OCI-LY3 (cell line): ENCODE measurements at regions not wholly inside any gene's neighbourhood (a gene's known extent, or its start where the extent isn't known, plus 50 kb on each side); places are given as distances from the start of the nearest gene placed in this dataset.

ENCODE experiments used
- H2AFZ ChIP-seq: fragments of 200-600, 300-600 bp; shearing (Covaris generic); 2 replicates; pipeline ENCODE4 v1.6.0; 2014; ENCODE audit warnings: antibody characterized with exemption, low read depth, low read length
- H3K27ac ChIP-seq: fragments of 200-600, 300-600 bp; sonication (generic); 2 replicates; pipeline ENCODE4 v1.5.1; 2014; ENCODE audit warnings: mild to moderate bottlenecking, low read length, moderate library complexity, mixed read lengths
- H3K27me3 ChIP-seq: fragments of 200-600, 300-600 bp; sonication (generic); 2 replicates; pipeline ENCODE4 v1.6.1; 2014; ENCODE audit warnings: low read depth, low read length, mixed read lengths
- H3K36me3 ChIP-seq: fragments of 200-600, 300-600 bp; sonication (generic); replicated peaks from 2 replicates; pipeline ENCODE3; 2014; ENCODE audit warnings: low read depth, low read length, mixed read lengths
- H3K4me1 ChIP-seq: fragments of 300-600, 200-600 bp; sonication (generic); 2 replicates; pipeline ENCODE4 v1.6.1; 2014; ENCODE audit warnings: low read length, mixed read lengths
- H3K4me2 ChIP-seq: fragments of 200-600, 300-600 bp; sonication (generic); 2 replicates; pipeline ENCODE4 v1.6.1; 2014; ENCODE audit warnings: low read length, mixed read lengths
- H3K4me3 ChIP-seq: fragments of 300-600, 200-600 bp; sonication (generic); 2 replicates; pipeline ENCODE4 v1.5.1; 2014; ENCODE audit warnings: antibody characterized with exemption, mild to moderate bottlenecking, low read length, moderate library complexity
- H3K79me2 ChIP-seq: fragments of 300-600, 200-600 bp; shearing (Covaris generic); 2 replicates; pipeline ENCODE4 v1.6.1; 2014; ENCODE audit warnings: mild to moderate bottlenecking, low read length, mixed read lengths
- H3K9ac ChIP-seq: fragments of 300-600, 200-600 bp; shearing (Covaris generic); 2 replicates; pipeline ENCODE4 v1.6.0; 2014; ENCODE audit warnings: mild to moderate bottlenecking, low read length, moderate library complexity
- H3K9me3 ChIP-seq: fragments of 200-600, 300-600 bp; shearing (Covaris generic); 2 replicates; pipeline ENCODE4 v1.6.1; 2014; ENCODE audit warnings: low read length, mixed read lengths; ENCODE audit not compliant: insufficient read depth
- H4K20me1 ChIP-seq: fragments of 200-600, 300-600 bp; sonication (generic); 2 replicates; pipeline ENCODE4 v1.6.1; 2016; ENCODE audit warnings: low read length, mixed read lengths; ENCODE audit not compliant: insufficient read depth
- EZH2phosphoT487 ChIP-seq: fragments of 200-600 bp; shearing (Covaris generic); IDR thresholded peaks from 2 replicates; pipeline ENCODE4 v1.6.1; 2018; ENCODE audit warnings: antibody characterized with exemption, mixed run types, low read depth
- TF ChIP-seq, protein P1 (sequence below): fragments of 200-600, 300-600 bp; sonication (generic); IDR thresholded peaks from 2 replicates; pipeline ENCODE4 v1.5.1; 2014; ENCODE audit warnings: antibody characterized with exemption, low read length, low read depth

DNA sequence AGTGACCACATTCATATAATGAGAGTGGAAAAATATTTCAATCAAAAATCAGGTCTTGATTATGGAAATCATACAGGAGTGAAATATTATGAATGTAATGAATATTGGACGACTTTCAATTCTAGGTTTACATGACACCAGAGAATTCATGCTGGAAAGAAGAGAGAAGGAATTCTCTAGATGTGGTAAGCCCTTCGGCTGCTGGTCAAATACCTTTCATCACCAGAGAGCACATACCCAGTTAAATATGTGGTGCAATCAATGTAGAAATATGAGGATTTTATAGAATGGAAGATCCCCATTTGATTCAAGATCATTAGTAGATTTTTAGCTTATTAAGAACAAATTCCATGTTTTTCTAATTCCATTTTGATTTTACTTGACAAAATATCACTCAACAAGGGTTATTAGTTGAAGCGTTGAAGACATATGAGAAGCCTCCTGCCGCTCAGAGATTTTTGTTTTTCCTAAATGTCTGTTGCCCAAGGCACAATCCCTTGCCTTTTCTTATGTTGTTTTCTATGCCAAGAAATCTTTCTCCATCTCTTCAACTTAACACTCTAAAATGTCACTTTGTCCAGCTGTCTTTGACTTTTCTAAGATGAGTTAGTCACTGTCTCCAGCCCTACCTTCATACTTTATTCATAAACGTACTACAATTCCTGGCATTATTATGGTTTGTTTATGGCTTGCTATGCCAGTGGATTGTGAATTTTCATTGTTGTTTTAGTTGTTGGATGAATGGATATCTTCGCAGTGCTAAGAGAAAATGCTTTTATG, 72.8 kb upstream of the ZDHHC17 start:
- Histone ChIP-seq H3K4me3 (no peak overlapping the region), H2AFZ (no peak overlapping the region), H3K27me3 (no peaks in the 10 kb centered on the region), H3K36me3 (no peaks in the 10 kb centered on the region), H3K4me1 (no peaks in the 10 kb centered on the region), H3K4me2 (no peak overlapping the region), H3K9me3 (no peaks in the 10 kb centered on the region), H4K20me1 (no peaks in the 10 kb centered on the region), H3K79me2 (no peaks in the 10 kb centered on the region), H3K9ac (no peak overlapping the region), H3K27ac (no peak overlapping the region)
- TF ChIP-seq EZH2phosphoT487 = no peak
- TF ChIP-seq, protein P1, sequence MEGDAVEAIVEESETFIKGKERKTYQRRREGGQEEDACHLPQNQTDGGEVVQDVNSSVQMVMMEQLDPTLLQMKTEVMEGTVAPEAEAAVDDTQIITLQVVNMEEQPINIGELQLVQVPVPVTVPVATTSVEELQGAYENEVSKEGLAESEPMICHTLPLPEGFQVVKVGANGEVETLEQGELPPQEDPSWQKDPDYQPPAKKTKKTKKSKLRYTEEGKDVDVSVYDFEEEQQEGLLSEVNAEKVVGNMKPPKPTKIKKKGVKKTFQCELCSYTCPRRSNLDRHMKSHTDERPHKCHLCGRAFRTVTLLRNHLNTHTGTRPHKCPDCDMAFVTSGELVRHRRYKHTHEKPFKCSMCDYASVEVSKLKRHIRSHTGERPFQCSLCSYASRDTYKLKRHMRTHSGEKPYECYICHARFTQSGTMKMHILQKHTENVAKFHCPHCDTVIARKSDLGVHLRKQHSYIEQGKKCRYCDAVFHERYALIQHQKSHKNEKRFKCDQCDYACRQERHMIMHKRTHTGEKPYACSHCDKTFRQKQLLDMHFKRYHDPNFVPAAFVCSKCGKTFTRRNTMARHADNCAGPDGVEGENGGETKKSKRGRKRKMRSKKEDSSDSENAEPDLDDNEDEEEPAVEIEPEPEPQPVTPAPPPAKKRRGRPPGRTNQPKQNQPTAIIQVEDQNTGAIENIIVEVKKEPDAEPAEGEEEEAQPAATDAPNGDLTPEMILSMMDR = no peak

DNA sequence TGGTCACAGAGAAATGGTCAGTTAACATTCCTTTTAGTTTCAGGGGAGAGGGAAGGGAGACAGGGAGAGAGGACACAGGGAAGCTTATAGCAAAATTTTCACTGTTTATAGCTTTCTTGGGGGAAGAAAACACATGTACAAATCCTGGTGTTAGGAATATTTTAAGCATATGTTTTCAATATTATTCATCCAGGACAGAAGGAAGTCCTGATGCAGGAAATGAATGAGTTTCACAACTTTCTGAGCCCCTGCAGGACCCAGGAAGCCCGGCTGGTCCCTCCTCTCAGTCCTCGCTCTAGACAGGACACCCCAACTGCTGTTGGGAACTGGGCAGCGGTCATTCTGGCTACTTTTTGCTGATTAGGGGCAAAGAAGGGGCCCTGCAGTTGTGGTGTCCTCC, 71.1 kb upstream of the ZDHHC17 start:
- no peaks in the 10 kb centered on the region for H3K4me1 ChIP-seq
- no peak overlapping the region for H3K9ac ChIP-seq
- H3K79me2 ChIP-seq = no peaks in the 10 kb centered on the region
- TF ChIP-seq, protein P1 = no peak
- TF ChIP-seq EZH2phosphoT487 = no peak
- H3K4me2 ChIP-seq = no peak overlapping the region
- H3K4me3 ChIP-seq = no peak overlapping the region
- H3K9me3 ChIP-seq = no peaks in the 10 kb centered on the region
- no peak overlapping the region for H2AFZ ChIP-seq
- H4K20me1 ChIP-seq = no peaks in the 10 kb centered on the region
- H3K36me3 ChIP-seq = no peaks in the 10 kb centered on the region
- H3K27me3 ChIP-seq = no peaks in the 10 kb centered on the region
- no peak overlapping the region for H3K27ac ChIP-seq

DNA sequence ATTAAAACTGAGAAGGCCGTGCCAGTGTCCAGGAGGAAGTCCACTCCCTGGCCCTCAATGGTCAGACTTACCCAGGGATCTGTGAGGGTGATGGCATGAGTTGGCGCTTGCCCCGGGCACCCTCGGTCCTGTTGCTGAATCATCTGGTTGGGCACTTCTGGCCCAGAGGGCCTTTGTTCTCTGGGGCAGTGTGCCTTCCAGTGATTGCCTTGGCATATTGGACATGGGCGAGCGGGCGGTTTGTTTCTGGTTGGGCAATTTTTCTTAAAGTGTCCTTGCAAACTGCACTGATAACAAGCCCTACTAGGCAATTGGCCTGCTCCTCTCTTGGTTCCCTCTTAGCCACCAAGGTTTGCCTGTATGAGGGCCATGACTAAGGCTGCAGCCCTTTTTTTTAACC, 69.5 kb upstream of the ZDHHC17 start:
- no peaks in the 10 kb centered on the region for H4K20me1 ChIP-seq
- no peak overlapping the region for H3K4me3 ChIP-seq
- H3K4me2 ChIP-seq = no peak overlapping the region
- H3K79me2 ChIP-seq = no peaks in the 10 kb centered on the region
- no peak overlapping the region for H2AFZ ChIP-seq
- H3K27me3 ChIP-seq = no peaks in the 10 kb centered on the region
- H3K36me3 ChIP-seq = no peaks in the 10 kb centered on the region
- no peaks in the 10 kb centered on the region for H3K4me1 ChIP-seq
- no peak overlapping the region for H3K27ac ChIP-seq
- H3K9me3 ChIP-seq = no peaks in the 10 kb centered on the region
- H3K9ac ChIP-seq = no peak overlapping the region
- TF ChIP-seq, protein P1 = no peak
- TF ChIP-seq EZH2phosphoT487 = no peak

DNA sequence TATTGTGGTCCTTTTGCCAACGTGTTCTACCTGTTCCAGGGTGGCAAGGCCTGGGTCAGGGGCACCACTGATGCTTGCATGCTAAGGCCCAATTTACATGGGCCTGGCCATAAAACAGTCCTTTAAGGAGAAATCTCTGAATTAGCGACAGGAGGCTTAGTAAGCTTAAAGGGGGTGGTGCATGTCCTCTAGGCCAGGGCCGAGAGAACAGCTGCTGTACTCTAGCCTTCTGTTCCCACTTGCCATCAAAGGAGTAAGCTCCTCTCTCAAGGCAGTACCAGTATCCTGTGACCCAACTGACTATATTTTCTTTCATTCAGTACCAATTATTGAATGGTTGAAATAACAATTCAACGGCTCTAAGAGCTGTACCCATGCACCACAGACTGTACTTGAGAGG, 67.7 kb upstream of the ZDHHC17 start:
- Histone ChIP-seq H3K36me3 (no peaks in the 10 kb centered on the region), H4K20me1 (no peaks in the 10 kb centered on the region), H3K4me1 (no peaks in the 10 kb centered on the region), H3K27me3 (no peaks in the 10 kb centered on the region), H3K9me3 (no peaks in the 10 kb centered on the region), H3K4me3 (no peak overlapping the region), H3K4me2 (no peak overlapping the region), H3K27ac (no peak overlapping the region), H2AFZ (no peak overlapping the region), H3K79me2 (no peaks in the 10 kb centered on the region), H3K9ac (no peak overlapping the region)
- TF ChIP-seq, protein P1 = no peak
- TF ChIP-seq EZH2phosphoT487 = no peak
